ENCODE measurements at regions not wholly inside any gene's neighbourhood (a gene's known extent, or its start where the extent isn't known, plus 50 kb on each side); places are given as distances from the start of the nearest gene placed in this dataset.

DNA sequence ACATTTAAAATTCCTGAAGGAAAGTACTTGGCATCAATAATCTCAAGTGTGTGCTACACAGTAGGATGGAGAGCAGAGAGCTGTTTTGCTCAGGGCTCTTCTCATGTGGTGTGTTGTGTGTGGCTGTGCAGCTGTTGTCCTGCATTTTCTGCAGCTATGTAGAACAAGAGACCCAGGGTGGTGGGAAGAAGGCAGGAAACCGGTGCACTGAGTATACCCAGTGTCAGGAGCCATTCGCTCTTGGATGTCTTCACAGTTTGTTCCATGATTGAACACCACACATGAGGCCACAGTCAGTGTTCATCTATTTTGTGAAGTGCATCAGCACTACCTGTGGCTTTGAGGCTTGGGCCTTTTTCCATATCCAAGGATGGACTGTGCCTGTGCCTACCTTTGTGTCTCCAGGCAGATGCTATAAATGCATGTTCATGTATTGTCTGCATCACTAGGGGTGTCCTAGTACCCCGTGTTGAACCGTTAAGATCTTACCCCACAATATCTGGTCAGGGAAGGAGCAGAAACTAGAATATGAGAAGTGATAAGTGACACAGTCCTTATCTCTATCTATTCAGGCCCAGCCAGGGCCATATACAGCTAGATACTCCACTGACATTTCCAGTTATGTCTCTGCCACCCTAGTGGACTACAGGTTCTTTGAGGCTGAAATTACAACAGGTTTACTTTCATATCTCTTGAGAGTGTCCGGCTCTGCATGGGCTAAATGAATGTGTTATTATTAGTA, 194.3 kb downstream of the NR2F2 start:
- no peak for DNase-seq (ENCODE audit: low read depth in 2 of 2)

DNA sequence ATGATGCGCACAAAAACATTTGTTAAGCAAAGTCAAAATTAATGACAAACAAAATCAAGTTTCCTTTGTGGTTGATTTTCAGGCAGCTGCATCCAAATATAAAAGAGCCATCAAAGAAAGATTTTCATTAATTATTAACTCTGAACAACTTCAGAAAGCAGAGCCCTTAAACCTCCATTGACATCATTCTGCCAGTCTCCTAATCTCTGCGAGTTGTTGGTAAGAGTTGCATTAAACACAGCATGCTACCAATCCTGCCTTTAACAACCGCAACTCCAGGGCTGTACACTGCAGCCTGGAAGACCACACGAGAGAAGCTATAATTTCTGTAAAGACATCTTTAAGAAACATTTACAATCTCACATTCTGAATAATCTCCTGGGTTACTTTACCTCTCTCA, 204.6 kb downstream of the NR2F2 start:
- DNase-seq (ENCODE audit: low read depth in 2 of 2): no peak

DNA sequence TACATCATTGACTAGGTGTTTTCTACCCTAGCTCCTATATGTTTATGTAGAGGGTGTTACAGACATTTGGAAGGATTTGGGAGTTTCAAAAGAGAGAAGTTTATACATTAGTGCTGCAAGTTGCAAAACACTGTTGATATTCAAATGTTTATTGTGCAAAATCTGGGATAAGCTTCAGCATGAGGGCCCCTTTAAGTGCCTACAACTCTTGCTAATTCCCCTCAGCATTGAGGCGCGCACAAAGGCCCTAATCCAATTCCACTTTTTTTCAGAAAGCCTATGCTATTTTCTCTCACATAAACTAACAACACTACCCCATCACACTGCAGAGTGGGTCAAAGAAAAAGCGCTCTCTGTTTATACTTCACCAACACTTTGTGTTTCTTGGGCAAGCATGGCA, 208.0 kb downstream of the NR2F2 start:
- DNase-seq (ENCODE audit: low read depth in 2 of 2): no peak

DNA sequence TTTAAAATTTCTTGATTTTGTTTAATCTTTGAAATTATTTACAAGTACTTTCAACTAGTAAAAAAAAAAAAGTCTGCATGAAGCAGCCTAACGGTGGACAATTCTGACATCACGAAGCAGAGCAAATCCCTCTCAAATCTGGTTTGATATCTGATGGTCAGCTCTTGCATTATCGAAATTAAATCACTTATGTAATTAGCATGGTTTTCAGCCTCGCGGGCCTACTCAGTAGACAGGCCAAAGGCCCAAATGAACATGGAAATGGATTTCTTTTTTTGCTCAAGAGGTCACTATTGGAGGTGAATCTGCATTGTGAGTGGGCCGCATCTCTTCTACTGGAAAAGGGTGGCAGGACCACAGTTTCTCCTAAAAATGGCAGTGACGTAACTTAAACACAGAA, 209.8 kb downstream of the NR2F2 start:
- no peak for DNase-seq (ENCODE audit: low read depth in 2 of 2)

DNA sequence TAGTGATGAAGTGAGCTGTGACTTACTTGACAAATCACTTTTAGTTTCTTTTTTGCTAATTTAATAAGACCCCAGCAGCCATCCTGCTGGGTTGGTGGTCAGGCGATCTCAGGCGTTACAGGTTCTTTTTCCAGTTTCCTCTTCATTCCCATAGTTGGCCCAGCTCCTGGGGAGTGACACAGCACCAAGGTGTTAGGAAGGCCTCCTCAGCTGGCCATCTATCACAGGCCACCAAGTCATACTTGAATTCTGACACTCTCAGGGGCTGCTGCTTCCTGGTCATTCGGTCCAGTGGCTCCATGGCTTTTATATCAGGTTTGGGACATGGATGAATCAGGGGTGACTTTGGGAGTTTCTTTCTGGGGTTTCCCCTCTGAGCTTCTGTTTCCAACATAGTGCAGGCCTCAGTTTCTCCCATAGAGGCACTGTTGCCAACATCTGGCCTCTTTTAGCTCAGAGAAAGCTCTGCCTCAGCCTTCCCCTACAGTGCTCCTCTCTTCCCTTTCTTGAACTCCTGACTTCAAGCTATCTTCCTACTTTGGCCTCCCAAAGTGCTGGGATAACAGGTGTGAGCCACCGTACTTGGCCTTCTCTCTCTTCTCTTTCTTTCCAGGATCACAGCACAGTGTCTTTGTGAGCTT, 211.8 kb downstream of the NR2F2 start:
- DNase-seq (ENCODE audit: low read depth in 2 of 2): no peak

DNA sequence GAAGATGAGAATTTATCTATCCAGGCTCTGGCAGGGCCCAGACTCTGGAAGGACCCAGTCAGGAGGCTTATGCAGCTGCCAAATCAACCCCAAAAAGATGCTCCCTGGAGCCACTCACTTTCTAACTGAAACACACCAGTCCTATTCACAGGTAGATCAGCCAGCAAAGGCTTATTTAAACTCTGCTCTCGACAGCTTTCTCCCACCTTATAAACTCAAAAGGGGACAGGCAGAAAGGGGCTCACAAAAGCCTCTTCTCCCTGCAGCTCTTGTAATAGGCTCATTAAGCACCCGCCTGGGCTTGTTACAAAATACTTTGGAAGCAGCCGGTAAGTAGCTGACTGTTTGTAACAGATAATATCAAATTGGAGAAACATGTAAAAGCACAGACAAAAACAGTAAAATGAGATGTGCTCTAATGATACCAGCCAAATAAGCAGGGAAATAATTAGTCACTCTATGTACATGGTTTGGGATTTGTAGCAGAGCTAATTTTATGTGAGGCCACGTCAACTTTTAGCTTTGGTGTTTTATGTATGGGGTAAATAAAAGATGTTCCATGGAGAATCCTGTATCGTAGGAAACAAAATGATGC, 213.8 kb downstream of the NR2F2 start:
- DNase-seq (ENCODE audit: low read depth in 2 of 2): no peak

GRCh38 chr15:96549136-96549535, 218.6 kb downstream of the NR2F2 start:
- DNase-seq (ENCODE audit: low read depth in 2 of 2): no peak

DNA sequence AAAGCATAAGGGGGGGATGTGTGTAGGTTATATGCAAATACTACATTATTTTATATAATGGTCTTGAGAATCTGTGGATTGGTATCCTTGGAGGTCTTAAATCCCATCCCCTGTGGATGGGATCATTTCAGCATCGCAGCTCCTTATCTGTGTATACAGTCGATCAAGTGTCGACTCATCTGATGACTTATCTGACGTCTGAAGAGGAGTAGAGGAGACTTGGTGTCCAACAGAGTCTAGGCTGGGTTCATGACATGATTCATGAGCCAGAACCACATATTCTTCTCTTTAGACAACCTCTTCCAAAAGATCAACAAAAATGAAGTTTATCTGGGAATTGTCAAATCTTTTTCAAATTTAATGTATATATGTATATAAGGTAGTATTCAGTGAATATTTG, 220.7 kb downstream of the NR2F2 start:
- DNase-seq (ENCODE audit: low read depth in 2 of 2): no peak

GRCh38 chr15:96551722-96552121, 221.2 kb downstream of the NR2F2 start:
- DNase-seq (ENCODE audit: low read depth in 2 of 2): no peak

- no peak for DNase-seq (ENCODE audit: low read depth in 2 of 2)
Measured at GRCh38 chr15:96553006-96553405, 222.5 kb downstream of the NR2F2 start.

DNA sequence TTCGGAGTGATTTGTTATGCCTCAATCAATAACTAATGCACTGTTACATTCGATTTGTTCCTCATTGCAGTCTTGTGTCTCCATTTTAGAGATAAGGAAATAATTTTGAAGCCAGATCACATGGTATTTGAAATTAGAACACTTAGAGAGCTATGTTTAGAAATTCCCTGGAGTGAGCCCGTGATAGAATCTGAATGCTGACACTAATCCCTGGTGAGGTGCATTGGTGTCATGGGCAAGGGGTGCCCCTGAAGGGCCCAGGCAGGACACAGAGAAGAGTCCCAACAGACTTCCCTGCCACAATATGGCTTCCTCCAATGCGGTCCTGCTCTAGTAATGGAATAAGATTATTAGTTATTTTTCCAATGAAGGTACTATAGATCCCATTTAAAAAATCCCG, 223.0 kb downstream of the NR2F2 start:
- no peak for DNase-seq (ENCODE audit: low read depth in 2 of 2)

- DNase-seq (ENCODE audit: low read depth in 2 of 2): no peak
Measured at GRCh38 chr15:96553931-96554330, 223.4 kb downstream of the NR2F2 start.

- DNase-seq (ENCODE audit: low read depth in 2 of 2): no peak
Measured at GRCh38 chr15:96554541-96554940, 224.0 kb downstream of the NR2F2 start.

DNA sequence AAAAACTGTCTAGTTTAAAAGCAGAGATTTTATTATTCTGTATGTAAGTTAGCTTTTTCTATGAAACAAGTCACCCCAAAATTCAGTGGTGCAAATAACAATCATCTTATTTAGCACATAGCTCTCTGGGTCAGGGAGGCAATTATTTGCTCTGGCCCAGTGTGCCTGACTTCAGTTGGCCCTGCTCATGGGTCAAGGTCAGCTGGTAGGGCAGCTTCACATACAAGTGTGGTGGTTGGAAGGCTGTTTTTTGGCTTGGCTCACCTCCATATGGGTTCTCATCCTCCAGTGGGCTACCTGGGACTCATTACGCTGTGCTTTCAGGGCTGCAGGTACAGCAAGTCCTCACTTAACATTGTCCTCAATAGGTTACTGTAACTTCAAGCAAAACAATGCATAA, 228.6 kb downstream of the NR2F2 start:
- DNase-seq (ENCODE audit: low read depth in 2 of 2): no peak

DNA sequence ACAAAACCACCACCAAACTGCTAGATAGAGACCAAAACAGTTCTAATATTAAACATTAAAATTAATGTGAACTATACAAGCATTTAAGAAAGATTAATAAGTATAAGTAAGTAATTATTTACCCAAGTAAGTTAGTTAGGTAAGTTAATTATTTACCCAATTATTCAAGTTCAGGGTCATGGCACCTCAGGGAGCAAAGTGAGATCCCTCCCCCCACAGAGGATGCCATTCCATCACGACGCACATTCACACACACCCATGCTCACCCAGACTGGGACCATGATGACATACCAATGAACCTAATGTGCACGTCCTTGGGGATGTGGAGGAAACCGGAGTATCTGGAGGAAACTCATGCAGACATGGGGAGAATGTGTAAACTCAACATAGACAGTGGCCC, 229.1 kb downstream of the NR2F2 start:
- DNase-seq (ENCODE audit: low read depth in 2 of 2): no peak

DNA sequence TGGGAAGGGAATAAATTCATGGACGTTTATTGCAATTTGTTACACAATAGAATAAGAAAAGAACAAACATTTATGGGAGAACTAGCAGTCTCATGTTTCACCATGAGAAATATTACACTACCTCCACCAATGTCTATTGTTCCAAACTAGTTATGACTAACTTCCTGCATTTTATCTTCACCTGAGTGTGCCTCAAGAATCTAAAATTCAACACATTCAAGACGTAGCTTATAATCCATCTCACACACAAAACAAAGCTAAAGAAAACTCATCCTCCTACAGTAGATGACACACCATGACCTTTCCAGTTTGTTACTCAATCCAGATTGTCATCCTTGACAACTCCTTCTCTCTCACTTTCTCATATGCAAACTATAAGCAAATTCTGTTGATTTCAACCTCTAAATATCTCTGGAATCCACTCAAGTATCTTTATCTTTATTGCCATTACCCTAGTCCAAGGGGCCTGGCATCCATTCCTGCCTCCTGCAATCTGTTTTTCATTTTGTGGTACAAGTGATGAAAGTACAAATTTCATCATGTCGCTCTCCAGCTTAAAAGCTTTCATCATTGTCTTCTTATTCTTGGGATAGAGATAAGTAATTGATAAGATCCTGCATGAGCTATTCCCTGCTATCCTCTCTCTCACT, 229.9 kb downstream of the NR2F2 start:
- DNase-seq (ENCODE audit: low read depth in 2 of 2): no peak

DNA sequence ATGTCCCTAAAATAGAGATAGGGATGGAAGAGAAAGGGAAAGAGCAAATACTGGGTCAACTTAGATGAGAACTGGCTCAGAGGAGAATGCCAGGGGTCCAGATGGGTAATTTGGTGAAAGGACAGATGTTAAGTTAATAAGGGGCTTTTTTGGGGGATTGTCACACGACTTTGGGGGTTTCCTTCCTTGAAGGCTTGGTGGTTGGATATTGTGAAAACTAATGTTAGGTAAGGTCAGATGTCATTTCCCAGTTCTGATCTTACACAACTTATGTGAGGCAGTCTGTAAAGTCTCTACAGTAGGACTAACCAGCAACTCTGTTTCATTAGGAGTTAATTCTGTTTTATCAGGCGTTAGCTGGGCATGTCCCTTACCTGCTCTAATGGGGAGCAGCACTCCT, 231.1 kb downstream of the NR2F2 start:
- DNase-seq (ENCODE audit: low read depth in 2 of 2): no peak

DNA sequence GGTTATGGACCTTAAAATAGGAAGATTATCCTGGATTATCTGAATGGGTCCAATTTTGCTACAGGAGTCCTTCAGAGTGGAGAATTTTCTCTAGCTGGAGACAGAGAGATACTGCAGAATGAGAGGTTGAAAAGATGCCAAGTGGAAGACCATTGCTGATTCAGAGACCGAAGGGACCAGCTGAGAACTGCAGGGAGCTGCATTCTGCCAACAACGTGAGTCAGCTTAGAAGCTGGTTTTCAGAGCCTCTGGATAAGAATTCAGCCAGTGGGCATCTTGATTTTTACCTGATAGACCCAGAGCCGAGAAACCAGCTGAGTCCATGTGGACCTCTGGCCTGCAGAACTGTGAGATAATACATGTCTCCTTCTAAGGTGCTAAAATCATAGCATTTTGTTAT, 234.0 kb downstream of the NR2F2 start:
- no peak for DNase-seq (ENCODE audit: low read depth in 2 of 2)

DNA sequence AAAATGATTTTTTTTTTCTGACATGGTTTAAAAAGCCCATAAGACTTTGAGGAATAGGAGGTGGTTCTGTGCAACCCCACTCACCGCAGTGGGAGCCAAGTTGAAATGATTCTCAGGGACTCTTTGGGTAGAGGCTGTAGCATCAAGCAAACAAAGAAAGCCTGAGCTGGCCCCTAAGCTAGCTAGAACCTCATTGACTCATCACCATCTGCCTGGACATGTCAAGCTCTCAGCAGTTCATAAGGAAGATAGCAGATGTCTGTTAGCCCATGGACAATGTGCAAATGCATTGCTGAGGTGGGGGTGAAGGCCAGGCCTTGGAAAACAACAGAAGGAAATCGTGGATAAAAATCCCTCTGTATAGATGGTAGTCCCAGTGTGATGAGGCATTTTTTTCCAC, 234.8 kb downstream of the NR2F2 start:
- DNase-seq (ENCODE audit: low read depth in 2 of 2): no peak

- no peak for DNase-seq (ENCODE audit: low read depth in 2 of 2)
Measured at GRCh38 chr15:96574782-96575181, 244.3 kb downstream of the NR2F2 start.

DNA sequence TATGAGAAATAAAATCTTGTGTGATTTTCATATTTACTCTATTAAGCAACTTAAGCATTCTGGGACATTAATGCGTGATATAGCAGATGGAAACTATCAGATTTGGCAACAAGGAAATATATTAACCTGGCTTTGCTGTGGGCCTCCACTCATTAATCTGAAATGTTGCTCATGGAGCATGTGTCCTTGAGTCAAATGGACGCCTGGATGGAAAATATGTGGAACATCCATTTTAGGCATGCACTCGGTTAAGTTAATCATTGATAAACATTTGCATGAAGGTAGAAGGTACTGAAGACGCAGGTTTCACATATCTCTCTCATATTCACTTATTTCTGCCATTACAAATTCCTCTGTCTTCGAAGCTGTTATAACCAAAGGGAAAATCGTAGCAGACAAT, 246.1 kb downstream of the NR2F2 start:
- DNase-seq (ENCODE audit: low read depth in 2 of 2): no peak

GRCh38 chr15:96578393-96578792, 247.9 kb downstream of the NR2F2 start:
- no peak for DNase-seq (ENCODE audit: low read depth in 2 of 2)

GRCh38 chr15:96581371-96581770, 250.9 kb downstream of the NR2F2 start:
- no peak for DNase-seq (ENCODE audit: low read depth in 2 of 2)
